OCI-LY7 (cell line): ENCODE measurements at regions not wholly inside any gene's neighbourhood (a gene's known extent, or its start where the extent isn't known, plus 50 kb on each side); places are given as distances from the start of the nearest gene placed in this dataset.

Source experiments
- BruUV-seq: library from RNA; stranded (reverse); fragments of 400-500 nt; replicated peaks from 2 replicates; lab custom pipeline; 2021; lab: Mats Ljungman, UMichigan
- CTCF ChIA-PET: fragments of 300-600 bp; sonication (Branson Sonifier 250); formaldehyde crosslinking; loops from one replicate; lab custom pipeline; 2022; ENCODE audit warnings: antibody characterized with exemption; ENCODE audit not compliant: unreplicated experiment; lab: Charles Lee
- POLR2A ChIA-PET: fragments of 300-600 bp; sonication (Branson Sonifier 250); formaldehyde crosslinking; loops from one replicate; lab custom pipeline; 2022; ENCODE audit warnings: antibody characterized with exemption; lab: Charles Lee
- DNase-seq: peaks from one replicate; pipeline ENCODE4 v3.0.0-alpha.2; 2015; ENCODE audit warnings: low spot score
- H2AFZ ChIP-seq: fragments of 200-600 bp; sonication (generic), shearing (Covaris generic); 2 replicates; pipeline ENCODE4 v1.6.1; 2014; ENCODE audit warnings: mild to moderate bottlenecking, antibody characterized with exemption, low read length, moderate library complexity
- H3K27ac ChIP-seq: fragments of 200-600 bp; sonication (generic); 2 replicates; pipeline ENCODE4 v1.5.1; 2014; ENCODE audit warnings: mixed run types, low read depth, mild to moderate bottlenecking, moderate library complexity, low read length, inconsistent platforms; ENCODE audit not compliant: poor library complexity, severe bottlenecking
- H3K36me3 ChIP-seq: fragments of 200-600 bp; sonication (generic); 2 replicates; pipeline ENCODE4 v1.6.1; 2014; ENCODE audit warnings: mild to moderate bottlenecking, antibody characterized with exemption, low read length, moderate library complexity, mixed read lengths; ENCODE audit not compliant: insufficient read depth
- H3K4me1 ChIP-seq: fragments of 200-600 bp; sonication (generic); 2 replicates; pipeline ENCODE4 v1.5.1; 2014; ENCODE audit warnings: mild to moderate bottlenecking, low read length; ENCODE audit not compliant: insufficient read depth, poor library complexity, severe bottlenecking
- H3K4me2 ChIP-seq: fragments of 200-600 bp; sonication (generic); 2 replicates; pipeline ENCODE4 v1.6.1; 2014; ENCODE audit warnings: mild to moderate bottlenecking, low read length
- H3K4me3 ChIP-seq: fragments of 200-600 bp; sonication (generic); 2 replicates; pipeline ENCODE4 v1.5.1; 2014; ENCODE audit warnings: mild to moderate bottlenecking, low read depth, low read length; ENCODE audit not compliant: poor library complexity, severe bottlenecking
- H3K79me2 ChIP-seq: fragments of 200-600 bp; sonication (generic); 2 replicates; pipeline ENCODE4 v1.6.1; 2016; ENCODE audit warnings: low read depth, mild to moderate bottlenecking, low read length, moderate library complexity, mixed read lengths; ENCODE audit not compliant: insufficient read depth
- H3K9me2 ChIP-seq: fragments of 200-600 bp; sonication (generic); 2 replicates; pipeline ENCODE4 v1.6.1; 2016; ENCODE audit warnings: mild to moderate bottlenecking, low read length, mixed read lengths; ENCODE audit not compliant: insufficient read depth
- H3K9me3 ChIP-seq: fragments of 200-600 bp; sonication (generic); 2 replicates; pipeline ENCODE4 v1.6.1; 2014; ENCODE audit warnings: mild to moderate bottlenecking, mixed run types, low read length, mixed read lengths
- H4K20me1 ChIP-seq: fragments of 200-600 bp; sonication (generic); 2 replicates; pipeline ENCODE4 v1.6.1; 2014; ENCODE audit warnings: mild to moderate bottlenecking, antibody characterized with exemption, low read length, moderate library complexity, mixed read lengths; ENCODE audit not compliant: insufficient read depth
- EZH2phosphoT487 ChIP-seq: fragments of 200-600 bp; sonication (generic); IDR thresholded peaks from 2 replicates; pipeline ENCODE4 v1.6.1; 2018; ENCODE audit warnings: low read depth, borderline replicate concordance, mild to moderate bottlenecking, mixed run types, antibody characterized with exemption, low read length, moderate library complexity, mixed read lengths
- intact Hi-C: fragments of 100-400 bp; cut with micrococcal nuclease; formaldehyde crosslinking; loops from one replicate; pipeline ENCODE4 v1.10.0; 2022; ENCODE audit not compliant: unreplicated experiment
- TF ChIP-seq, protein P1 (sequence below): fragments of 200-600 bp; sonication (generic); conservative IDR thresholded peaks from 2 replicates; pipeline ENCODE4 v1.5.1; 2014; ENCODE audit warnings: mild to moderate bottlenecking, antibody characterized with exemption, low read length, moderate library complexity, mixed read lengths

DNA sequence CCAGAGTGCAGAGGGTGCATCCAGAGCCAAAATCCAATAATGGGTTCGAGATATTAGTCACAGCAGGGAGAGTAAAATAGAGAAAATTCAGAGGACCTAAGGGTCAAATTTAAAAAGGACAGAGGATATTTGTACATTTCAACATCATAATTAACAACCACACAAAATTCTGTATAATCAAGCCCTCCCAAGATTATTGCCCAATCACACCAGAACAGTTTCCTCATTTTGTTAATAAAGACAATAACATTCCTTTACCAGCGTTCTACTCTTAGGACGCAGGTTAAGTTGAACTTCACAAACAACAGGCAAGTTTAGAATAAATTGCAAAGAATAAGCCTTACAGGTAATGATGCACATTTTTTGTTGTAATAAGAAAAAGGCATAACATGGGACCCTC lies 462.8 kb downstream of the PTPRC start:
- H3K4me1 ChIP-seq, result no peaks in the 10 kb centered on the region
- no peaks in the 10 kb centered on the region for H3K79me2 ChIP-seq
- BruUV-seq, result no TSS peak
- no peaks in the 10 kb centered on the region for H4K20me1 ChIP-seq
- peaks cover 8% of the 10 kb centered on the region for H3K9me3 ChIP-seq
- CTCF ChIA-PET, result interaction anchor here (0.5 kb wide), 1 partner anchor 16 kb away, joined by 4 read pairs; no protein-coding TSS in a partner anchor
- POLR2A ChIA-PET, result interaction anchor here (0.6 to 0.7 kb wide), 2 partner anchors 832 to 1123 kb away, joined by 3 read pairs; no protein-coding TSS in a partner anchor
- H3K9me2 ChIP-seq, result no peaks in the 10 kb centered on the region
- intact Hi-C loops, result no loop called here
- H3K27ac ChIP-seq, result no peak overlapping the region
- no peaks in the 10 kb centered on the region for H3K36me3 ChIP-seq
- H2AFZ ChIP-seq, result no peak overlapping the region
- DNase-seq, result no peak
- H3K4me2 ChIP-seq, result no peak overlapping the region
- H3K4me3 ChIP-seq, result no peak overlapping the region
- no peak for TF ChIP-seq EZH2phosphoT487
- TF ChIP-seq, protein P1, sequence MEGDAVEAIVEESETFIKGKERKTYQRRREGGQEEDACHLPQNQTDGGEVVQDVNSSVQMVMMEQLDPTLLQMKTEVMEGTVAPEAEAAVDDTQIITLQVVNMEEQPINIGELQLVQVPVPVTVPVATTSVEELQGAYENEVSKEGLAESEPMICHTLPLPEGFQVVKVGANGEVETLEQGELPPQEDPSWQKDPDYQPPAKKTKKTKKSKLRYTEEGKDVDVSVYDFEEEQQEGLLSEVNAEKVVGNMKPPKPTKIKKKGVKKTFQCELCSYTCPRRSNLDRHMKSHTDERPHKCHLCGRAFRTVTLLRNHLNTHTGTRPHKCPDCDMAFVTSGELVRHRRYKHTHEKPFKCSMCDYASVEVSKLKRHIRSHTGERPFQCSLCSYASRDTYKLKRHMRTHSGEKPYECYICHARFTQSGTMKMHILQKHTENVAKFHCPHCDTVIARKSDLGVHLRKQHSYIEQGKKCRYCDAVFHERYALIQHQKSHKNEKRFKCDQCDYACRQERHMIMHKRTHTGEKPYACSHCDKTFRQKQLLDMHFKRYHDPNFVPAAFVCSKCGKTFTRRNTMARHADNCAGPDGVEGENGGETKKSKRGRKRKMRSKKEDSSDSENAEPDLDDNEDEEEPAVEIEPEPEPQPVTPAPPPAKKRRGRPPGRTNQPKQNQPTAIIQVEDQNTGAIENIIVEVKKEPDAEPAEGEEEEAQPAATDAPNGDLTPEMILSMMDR, result no peak

DNA sequence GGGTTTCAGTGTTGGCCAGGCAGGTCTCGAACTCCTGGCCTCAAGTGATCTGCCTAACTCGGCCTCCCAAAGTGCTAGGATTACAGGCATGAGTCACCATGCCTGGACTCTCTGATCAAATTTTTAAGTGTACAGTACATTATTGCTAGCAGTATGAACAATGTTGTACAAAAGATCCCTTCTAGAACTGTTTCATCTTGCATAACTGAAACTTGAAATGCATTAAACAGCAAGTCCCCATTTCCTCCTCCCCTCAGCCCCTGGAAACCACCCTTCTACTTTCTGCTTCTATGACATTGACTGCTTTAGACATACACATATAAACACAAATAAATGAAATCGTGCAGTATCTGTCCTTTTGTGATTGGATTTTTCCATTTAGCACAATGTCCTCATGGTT lies 463.4 kb downstream of the PTPRC start:
- Histone ChIP-seq H3K9me2 (no peaks in the 10 kb centered on the region), H3K4me3 (no peak overlapping the region), H3K36me3 (no peaks in the 10 kb centered on the region), H2AFZ (no peak overlapping the region), H3K4me1 (no peaks in the 10 kb centered on the region), H3K79me2 (no peaks in the 10 kb centered on the region), H3K9me3 (peaks cover 8% of the 10 kb centered on the region), H3K27ac (no peak overlapping the region), H3K4me2 (no peak overlapping the region), H4K20me1 (no peaks in the 10 kb centered on the region)
- TF ChIP-seq EZH2phosphoT487, result no peak
- TF ChIP-seq, protein P1, result no peak
- ChIA-PET CTCF (no interaction called here), POLR2A (interaction anchor here (0.7 kb wide), 1 partner anchor 832 kb away, joined by 3 read pairs; no protein-coding TSS in a partner anchor)
- no peak for DNase-seq
- no TSS peak for BruUV-seq
- intact Hi-C loops, result no loop called here

DNA sequence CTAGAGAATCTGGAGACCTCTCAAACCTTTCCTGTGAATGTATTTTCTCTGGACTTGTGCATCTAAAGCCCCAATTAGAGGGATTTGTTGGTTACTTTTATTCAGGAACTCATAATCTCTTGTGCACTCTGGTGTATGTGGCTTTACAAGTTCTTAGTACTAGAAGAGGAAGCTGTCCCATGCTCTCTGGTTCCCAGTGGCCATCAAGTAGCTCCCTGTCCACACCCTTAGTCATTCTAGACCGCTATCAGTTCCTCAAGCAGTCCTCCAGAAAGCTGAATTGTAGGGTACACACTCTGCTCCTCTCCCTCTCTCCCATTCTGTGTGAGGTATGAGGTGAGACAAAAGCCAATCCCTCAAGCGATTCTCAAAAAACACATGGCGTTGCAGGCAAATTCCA lies 470.3 kb downstream of the PTPRC start:
- ChIA-PET CTCF (no interaction called here), POLR2A (interaction anchor here (0.7 to 2.0 kb wide), 4 partner anchors 12 to 170 kb away, joined by 3 to 4 read pairs (median 3); no protein-coding TSS in a partner anchor)
- H3K9me2 ChIP-seq, result no peaks in the 10 kb centered on the region
- no peaks in the 10 kb centered on the region for H3K79me2 ChIP-seq
- intact Hi-C loops, result no loop called here
- no peak overlapping the region for H3K27ac ChIP-seq
- no peak overlapping the region for H3K4me3 ChIP-seq
- peaks cover 6% of the 10 kb centered on the region; the same call in 1 of the 2 replicates for H3K9me3 ChIP-seq
- TF ChIP-seq EZH2phosphoT487, result no peak
- DNase-seq, result no peak
- no TSS peak for BruUV-seq
- no peak overlapping the region for H2AFZ ChIP-seq
- no peaks in the 10 kb centered on the region for H4K20me1 ChIP-seq
- H3K4me2 ChIP-seq, result no peak overlapping the region
- H3K4me1 ChIP-seq, result no peaks in the 10 kb centered on the region
- no peaks in the 10 kb centered on the region for H3K36me3 ChIP-seq
